ENCODE measurements at regions not wholly inside any gene's neighbourhood (a gene's known extent, or its start where the extent isn't known, plus 50 kb on each side); places are given as distances from the start of the nearest gene placed in this dataset.

DNA sequence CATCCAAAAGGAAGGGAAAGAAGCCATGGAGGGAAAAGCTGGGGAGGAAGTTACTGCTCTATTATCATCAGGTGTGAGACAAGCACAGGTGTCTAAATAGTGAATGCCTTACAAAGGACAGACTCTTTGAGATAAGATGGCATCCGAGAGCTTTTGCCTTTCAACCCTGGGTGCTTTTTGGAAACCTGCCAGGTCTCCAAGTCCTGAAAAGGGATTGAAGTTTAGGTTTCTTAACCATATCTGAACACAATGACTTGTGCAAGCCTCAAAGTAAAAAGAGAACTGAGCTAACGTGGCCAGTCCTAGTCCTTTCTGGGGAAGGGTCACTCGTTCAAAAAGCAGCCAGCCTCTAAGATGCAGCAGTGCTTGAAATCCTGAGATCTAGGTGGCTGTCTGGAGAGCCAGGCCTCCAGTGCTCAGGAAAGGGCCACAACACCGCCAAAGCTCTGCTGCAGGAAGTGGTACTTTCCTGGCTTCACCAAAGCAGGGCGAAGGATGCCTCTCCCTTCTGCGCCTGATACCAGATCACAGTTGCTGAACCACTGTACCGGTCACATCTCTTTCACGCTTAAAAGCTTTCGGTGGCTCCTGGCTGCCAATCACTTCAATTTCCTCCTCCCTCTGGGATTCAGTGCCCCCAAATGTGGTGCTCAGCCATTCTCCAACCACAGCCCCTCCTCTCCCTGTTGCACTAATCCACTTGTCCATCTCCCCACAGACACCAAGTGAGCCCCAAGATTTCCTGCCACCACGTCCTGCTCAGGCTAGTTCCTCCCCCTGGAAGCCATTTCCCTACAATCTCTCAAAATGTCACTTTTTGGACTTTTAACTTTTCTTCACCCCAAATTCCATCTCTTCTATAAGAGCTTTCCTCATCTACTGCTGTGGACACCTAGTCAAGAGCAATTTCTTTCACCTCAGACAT, 104.1 kb upstream of the LPP start:
- DNase-seq: peak; percentile 22

GRCh38 chr3:188051801-188052168, 102.2 kb upstream of the LPP start:
- DNase-seq: no peak

DNA sequence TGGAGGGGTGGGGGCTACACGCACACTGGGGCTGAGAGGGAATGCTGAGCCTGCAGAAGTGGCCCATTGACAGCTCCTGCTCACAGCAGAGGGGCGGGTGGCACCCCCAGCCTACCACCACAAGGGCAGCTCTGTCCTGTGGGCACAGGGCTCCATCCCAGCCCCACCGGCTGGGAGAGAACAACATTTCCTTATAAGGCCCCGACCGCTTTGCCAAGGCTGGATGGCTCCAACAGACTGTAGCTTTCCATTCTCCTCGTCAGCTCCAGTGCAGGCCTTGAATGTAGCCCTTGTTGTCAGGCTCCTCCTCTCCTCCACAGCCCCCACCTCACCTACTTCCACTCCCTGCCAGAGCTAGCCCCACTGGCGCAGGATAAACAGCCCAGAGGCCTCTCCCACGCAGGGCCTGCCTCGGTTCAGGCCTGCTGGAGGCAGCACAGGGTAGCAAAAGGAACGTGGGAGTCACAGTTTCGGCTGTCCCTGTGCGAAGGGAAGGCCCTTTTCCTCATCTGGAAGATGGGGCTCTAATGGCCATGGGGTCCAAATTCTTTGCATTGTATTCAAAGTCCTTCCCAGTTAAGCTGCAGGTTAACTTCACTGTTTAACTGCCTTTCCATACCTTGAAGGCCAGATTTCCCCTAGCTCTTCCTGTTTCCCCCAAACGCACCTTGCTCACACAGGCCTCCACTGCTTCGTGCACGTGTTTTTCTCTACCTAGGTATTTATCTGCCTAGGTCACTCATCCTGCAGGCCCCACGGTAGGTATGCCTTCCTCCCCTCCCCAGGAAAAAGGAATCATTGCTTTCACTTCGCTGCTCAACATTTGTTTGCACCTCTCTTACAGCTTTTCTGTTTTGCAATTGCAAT, 101.6 kb upstream of the LPP start:
- DNase-seq: no peak

GRCh38 chr3:188053036-188053340, 101.0 kb upstream of the LPP start:
- no peak for DNase-seq

GRCh38 chr3:188053710-188054380, 100.1 kb upstream of the LPP start:
- no peak for DNase-seq

DNA sequence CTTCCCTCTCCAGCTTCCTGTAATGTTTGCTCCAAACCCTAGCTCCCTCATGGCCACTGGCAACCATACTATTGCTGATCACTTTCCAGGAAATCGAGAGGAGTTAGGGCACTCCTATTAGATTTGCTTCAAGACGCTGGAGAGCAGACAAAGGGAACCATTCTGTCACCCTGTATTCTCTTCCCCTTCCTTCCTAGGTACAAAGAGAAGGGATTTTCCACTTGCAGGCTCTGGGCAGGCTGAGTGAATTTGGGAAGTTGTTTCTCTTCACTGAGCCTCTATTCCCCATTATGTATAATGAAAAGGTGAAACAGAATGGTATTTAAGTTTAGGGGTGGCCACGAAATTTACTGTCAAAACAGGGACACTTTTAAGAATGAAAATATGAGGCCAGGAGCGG, 99.4 kb upstream of the LPP start:
- DNase-seq: no peak

GRCh38 chr3:188055388-188055787, 98.6 kb upstream of the LPP start:
- no peak for DNase-seq

DNA sequence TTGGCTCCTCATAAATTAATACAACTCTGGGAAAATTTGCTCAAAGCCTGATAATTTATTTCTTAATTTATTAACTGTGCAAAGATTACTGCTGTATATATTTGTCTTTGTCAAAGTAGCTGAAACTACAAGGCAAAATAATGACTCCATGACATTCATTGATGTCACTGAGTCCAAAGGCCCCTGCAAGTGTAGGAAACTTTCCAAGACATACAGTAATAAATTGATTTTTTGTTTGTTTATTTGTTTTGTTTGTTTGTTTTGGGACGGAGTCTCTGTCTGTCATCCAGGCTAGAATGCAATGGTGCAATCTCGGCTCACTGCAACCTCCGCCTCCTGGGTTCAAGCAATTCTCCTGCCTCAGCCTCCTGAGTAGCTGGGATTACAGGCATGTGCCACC, 96.8 kb upstream of the LPP start:
- DNase-seq: no peak

- no peak for DNase-seq
Observed at GRCh38 chr3:188058569-188059184, 95.3 kb upstream of the LPP start.

- no peak for DNase-seq
Observed at GRCh38 chr3:188059351-188059750, 94.6 kb upstream of the LPP start.

- no peak for DNase-seq
Observed at GRCh38 chr3:188060264-188060835, 93.6 kb upstream of the LPP start.

GRCh38 chr3:188060840-188061544, 93.0 kb upstream of the LPP start:
- DNase-seq: peak; percentile 67

- no peak for DNase-seq
Observed at GRCh38 chr3:188062216-188062615, 91.7 kb upstream of the LPP start.

DNA sequence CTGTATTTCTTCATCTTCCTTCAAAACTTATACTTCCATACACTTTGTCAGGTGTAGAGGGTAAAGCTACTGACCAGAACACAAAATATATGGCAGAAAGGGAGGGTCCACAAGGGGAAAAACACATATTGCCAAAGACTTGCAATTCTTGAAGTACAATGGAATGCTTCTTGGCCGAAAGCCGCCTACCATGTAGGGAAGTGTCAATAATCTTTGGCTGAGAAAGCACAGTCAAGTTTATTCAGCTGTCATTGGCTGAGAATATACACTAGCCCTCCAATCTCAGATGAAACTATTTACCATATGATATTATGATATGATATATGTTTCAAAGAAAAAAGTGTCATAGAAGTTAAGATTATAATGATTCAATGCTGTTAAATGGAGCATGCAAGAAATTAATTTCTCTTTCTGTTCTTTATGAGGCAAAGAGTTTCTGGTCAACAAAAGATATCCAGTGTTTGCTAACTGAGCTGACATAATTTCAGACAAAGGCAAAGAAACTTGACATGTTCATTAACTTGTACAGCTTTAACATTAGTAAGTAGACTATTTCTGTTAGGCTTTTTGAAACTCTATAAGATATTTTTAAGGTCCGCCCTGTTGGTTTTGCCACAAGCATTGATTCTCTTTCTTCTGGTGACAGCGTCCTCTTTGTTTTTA, 89.0 kb upstream of the LPP start:
- DNase-seq: no peak

- DNase-seq: no peak
Observed at GRCh38 chr3:188066141-188066540, 87.8 kb upstream of the LPP start.

- DNase-seq: no peak
Observed at GRCh38 chr3:188067932-188068331, 86.0 kb upstream of the LPP start.

DNA sequence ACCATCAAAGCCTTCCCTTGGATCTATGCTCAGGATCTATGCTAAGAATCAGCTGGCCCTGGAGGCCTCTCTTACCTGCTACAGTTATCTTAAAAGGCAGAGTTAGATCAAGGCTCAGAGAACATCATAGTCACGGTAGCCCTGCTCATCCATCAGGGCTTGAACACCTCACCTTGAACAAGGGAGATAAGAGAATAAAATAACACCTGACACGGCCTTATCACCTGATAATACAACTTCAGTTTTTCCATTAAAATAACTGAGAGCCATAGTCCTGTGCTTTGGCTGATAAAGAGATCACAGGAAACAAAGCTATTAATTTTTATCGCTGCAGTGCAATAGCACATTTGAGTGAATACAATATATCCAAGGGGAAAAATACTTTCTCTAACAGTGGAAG, 85.6 kb upstream of the LPP start:
- no peak for DNase-seq

DNA sequence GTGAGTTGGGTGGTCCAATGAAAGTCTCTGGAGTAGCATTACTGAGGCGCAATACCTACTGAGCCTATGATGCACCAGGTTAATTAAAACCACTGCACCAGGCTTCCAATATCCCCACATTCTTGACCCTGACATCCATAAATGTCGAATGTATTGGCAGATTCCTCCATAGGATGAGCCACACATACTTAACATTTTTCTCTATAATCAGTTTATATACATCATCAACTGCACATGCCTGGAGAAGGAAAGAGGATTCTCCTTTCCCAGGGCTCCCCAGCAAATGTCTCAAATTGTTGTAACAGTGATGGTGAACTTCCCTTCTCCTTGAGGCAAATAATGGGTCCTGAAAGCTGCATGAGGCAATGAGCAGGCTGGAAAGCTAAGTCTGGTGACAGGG, 82.3 kb upstream of the LPP start:
- no peak for DNase-seq

GRCh38 chr3:188076176-188076575, 77.8 kb upstream of the LPP start:
- no peak for DNase-seq

GRCh38 chr3:188077160-188077799, 76.7 kb upstream of the LPP start:
- no peak for DNase-seq

GRCh38 chr3:188080091-188080490, 73.9 kb upstream of the LPP start:
- DNase-seq: no peak

All from stimulated activated CD4-positive, alpha-beta T cell treated with anti-CD3 and anti-CD28 coated beads, Interleukin-1b, Interleukin-23, amount 100 ng/mL, for 48 hours (primary cell).